C4-2B (cell line): ENCODE measurements at regions not wholly inside any gene's neighbourhood (a gene's known extent, or its start where the extent isn't known, plus 50 kb on each side); places are given as distances from the start of the nearest gene placed in this dataset.

Experiments used
- ZFX ChIP-seq: fragments of 450-650 bp; IDR thresholded peaks from 2 replicates; pipeline ENCODE4 v1.6.1; 2017
- TF ChIP-seq, protein P1 (sequence below): fragments of 450-650 bp; conservative IDR thresholded peaks from 2 replicates; pipeline ENCODE4 v1.5.1; 2017; ENCODE audit warnings: mild to moderate bottlenecking

DNA sequence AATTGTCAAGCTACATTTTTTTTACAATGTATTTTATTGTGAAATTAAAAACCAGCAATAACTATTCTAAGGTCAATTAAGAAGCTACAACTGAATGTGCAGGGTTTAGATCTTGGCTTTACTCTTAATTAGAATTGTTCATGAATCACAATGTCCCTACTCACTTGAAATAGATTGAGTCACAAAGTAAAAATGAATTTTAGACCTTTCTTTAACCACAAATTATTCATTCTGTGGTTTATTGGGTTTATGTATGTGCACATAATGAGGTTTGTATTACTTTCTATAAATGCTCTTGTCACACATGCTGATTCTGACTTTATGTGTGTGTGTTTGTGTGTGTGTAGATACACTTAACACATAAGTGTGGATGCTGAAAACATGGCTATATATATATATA lies 647.0 kb upstream of the AADAT start:
- TF ChIP-seq, protein P1, sequence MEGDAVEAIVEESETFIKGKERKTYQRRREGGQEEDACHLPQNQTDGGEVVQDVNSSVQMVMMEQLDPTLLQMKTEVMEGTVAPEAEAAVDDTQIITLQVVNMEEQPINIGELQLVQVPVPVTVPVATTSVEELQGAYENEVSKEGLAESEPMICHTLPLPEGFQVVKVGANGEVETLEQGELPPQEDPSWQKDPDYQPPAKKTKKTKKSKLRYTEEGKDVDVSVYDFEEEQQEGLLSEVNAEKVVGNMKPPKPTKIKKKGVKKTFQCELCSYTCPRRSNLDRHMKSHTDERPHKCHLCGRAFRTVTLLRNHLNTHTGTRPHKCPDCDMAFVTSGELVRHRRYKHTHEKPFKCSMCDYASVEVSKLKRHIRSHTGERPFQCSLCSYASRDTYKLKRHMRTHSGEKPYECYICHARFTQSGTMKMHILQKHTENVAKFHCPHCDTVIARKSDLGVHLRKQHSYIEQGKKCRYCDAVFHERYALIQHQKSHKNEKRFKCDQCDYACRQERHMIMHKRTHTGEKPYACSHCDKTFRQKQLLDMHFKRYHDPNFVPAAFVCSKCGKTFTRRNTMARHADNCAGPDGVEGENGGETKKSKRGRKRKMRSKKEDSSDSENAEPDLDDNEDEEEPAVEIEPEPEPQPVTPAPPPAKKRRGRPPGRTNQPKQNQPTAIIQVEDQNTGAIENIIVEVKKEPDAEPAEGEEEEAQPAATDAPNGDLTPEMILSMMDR: no peak
- TF ChIP-seq ZFX: no peak
